ENCODE measurements at regions not wholly inside any gene's neighbourhood (a gene's known extent, or its start where the extent isn't known, plus 50 kb on each side); places are given as distances from the start of the nearest gene placed in this dataset.

GRCh38 chr2:51953931-51954330 lies 922.0 kb upstream of the NRXN1 start:
- Histone ChIP-seq H3K4me2 (ENCODE audit: control insufficient read depth, extremely low read depth, insufficient read depth, low read depth, low read length) (no peak overlapping the region), H2AFZ (ENCODE audit: control insufficient read depth, low read length) (no peak overlapping the region), H3K9me3 (ENCODE audit: control insufficient read depth, low read depth, low read length) (no peaks in the 10 kb centered on the region), H3K36me3 (ENCODE audit: control insufficient read depth in 2 of 2, extremely low read depth in 1 of 2, insufficient read depth in 2 of 2, low read length in 2 of 2) (no peaks in the 10 kb centered on the region), H3K4me1 (ENCODE audit: control insufficient read depth, extremely low read depth, insufficient read depth, low read length) (no peaks in the 10 kb centered on the region), H4K20me1 (ENCODE audit: control insufficient read depth, extremely low read depth, insufficient read depth, low read length) (no peaks in the 10 kb centered on the region), H3K79me2 (ENCODE audit: control insufficient read depth, insufficient read depth, low read length) (no peaks in the 10 kb centered on the region), H3K4me3 (ENCODE audit: control insufficient read depth in 2 of 3, extremely low read depth in 1 of 3, insufficient read depth in 2 of 3, low read depth in 1 of 3, low read length in 3 of 3) (no peak overlapping the region), H3K9ac (ENCODE audit: control insufficient read depth, extremely low read depth, insufficient read depth, low read length) (no peak overlapping the region), H3K27ac (ENCODE audit: control insufficient read depth, insufficient read depth, low read length) (no peak overlapping the region), H3K27me3 (ENCODE audit: control insufficient read depth, extremely low read depth, insufficient read depth, low read length) (no peaks in the 10 kb centered on the region), H3K9me1 (ENCODE audit: control insufficient read depth, extremely low read depth, insufficient read depth, low read length) (no peaks in the 10 kb centered on the region)
- FAIRE-seq = no peak
- dilution Hi-C loops (cut with MboI; ENCODE audit: extremely low pct_ligation_motif_present, low sequenced_read_pairs) = no loop called here
- TF ChIP-seq CTCF (optimal IDR thresholded peaks at IDR 0.05 in 1 of 3, IDR thresholded peaks at IDR 0.05 in 1 of 3, conservative IDR thresholded peaks at IDR 0.05 in 1 of 3; ENCODE audit: extremely low read depth in 1 of 3, insufficient read depth in 2 of 3, low read length in 3 of 3) (no peak), EZH2 (IDR thresholded peaks at IDR 0.05; ENCODE audit: low read length) (no peak)
- no peak for DNase-seq (ENCODE audit: low read depth, low spot score)

- H2AFZ ChIP-seq (ENCODE audit: control insufficient read depth, low read length) = no peak overlapping the region
- H3K9me1 ChIP-seq (ENCODE audit: control insufficient read depth, extremely low read depth, insufficient read depth, low read length) = no peaks in the 10 kb centered on the region
- no peaks in the 10 kb centered on the region for H3K36me3 ChIP-seq (ENCODE audit: control insufficient read depth in 2 of 2, extremely low read depth in 1 of 2, insufficient read depth in 2 of 2, low read length in 2 of 2)
- H3K4me3 ChIP-seq (ENCODE audit: control insufficient read depth in 2 of 3, extremely low read depth in 1 of 3, insufficient read depth in 2 of 3, low read depth in 1 of 3, low read length in 3 of 3) = no peak overlapping the region
- H3K27ac ChIP-seq (ENCODE audit: control insufficient read depth, insufficient read depth, low read length) = no peak overlapping the region
- dilution Hi-C loops (cut with MboI; ENCODE audit: extremely low pct_ligation_motif_present, low sequenced_read_pairs) = no loop called here
- FAIRE-seq (no peak), DNase-seq (ENCODE audit: low read depth, low spot score) (no peak)
- no peaks in the 10 kb centered on the region for H3K4me1 ChIP-seq (ENCODE audit: control insufficient read depth, extremely low read depth, insufficient read depth, low read length)
- no peaks in the 10 kb centered on the region for H3K79me2 ChIP-seq (ENCODE audit: control insufficient read depth, insufficient read depth, low read length)
- no peak overlapping the region for H3K9ac ChIP-seq (ENCODE audit: control insufficient read depth, extremely low read depth, insufficient read depth, low read length)
- H3K4me2 ChIP-seq (ENCODE audit: control insufficient read depth, extremely low read depth, insufficient read depth, low read depth, low read length) = no peak overlapping the region
- no peaks in the 10 kb centered on the region for H3K27me3 ChIP-seq (ENCODE audit: control insufficient read depth, extremely low read depth, insufficient read depth, low read length)
- TF ChIP-seq EZH2 (IDR thresholded peaks at IDR 0.05; ENCODE audit: low read length) (no peak), CTCF (optimal IDR thresholded peaks at IDR 0.05 in 1 of 3, IDR thresholded peaks at IDR 0.05 in 1 of 3, conservative IDR thresholded peaks at IDR 0.05 in 1 of 3; ENCODE audit: extremely low read depth in 1 of 3, insufficient read depth in 2 of 3, low read length in 3 of 3) (no peak)
- H4K20me1 ChIP-seq (ENCODE audit: control insufficient read depth, extremely low read depth, insufficient read depth, low read length) = no peaks in the 10 kb centered on the region
- H3K9me3 ChIP-seq (ENCODE audit: control insufficient read depth, low read depth, low read length) = no peaks in the 10 kb centered on the region
Measured at GRCh38 chr2:51921076-51921475, 889.1 kb upstream of the NRXN1 start.
